ENCODE measurements at regions not wholly inside any gene's neighbourhood (a gene's known extent, or its start where the extent isn't known, plus 50 kb on each side); places are given as distances from the start of the nearest gene placed in this dataset.
"Not testable (repeated sequence)": the region's sequence is repeated elsewhere in the genome, so short reads cannot be mapped to it uniquely, and the experiment has no call there.

- TF ChIP-seq MAX (IDR thresholded peaks at IDR 0.05; ENCODE audit: low read depth, low read length): no peak
- no peak for TF ChIP-seq CTCF (IDR thresholded peaks at IDR 0.05; ENCODE audit: low read depth, low read length)
- no peak for TF ChIP-seq MYC (IDR thresholded peaks at IDR 0.05; ENCODE audit: low read depth, low read length)
- TF ChIP-seq POLR2A (IDR thresholded peaks at IDR 0.05; ENCODE audit: extremely low read depth, insufficient read length): no peak
- no peak overlapping the region for H3K4me3 ChIP-seq (ENCODE audit: low read depth, low read length)
- DNase-seq (ENCODE audit: low read depth): no peak
These were observed 81.5 kb upstream of the CLDN5 start for GRCh38 chr22:19605508-19606331.

GRCh38 chr22:19606332-19607191 lies 82.4 kb upstream of the CLDN5 start:
- TF ChIP-seq POLR2A (IDR thresholded peaks at IDR 0.05; ENCODE audit: extremely low read depth, insufficient read length) (no peak), CTCF (IDR thresholded peaks at IDR 0.05; ENCODE audit: low read depth, low read length) (no peak), MAX (IDR thresholded peaks at IDR 0.05; ENCODE audit: low read depth, low read length) (no peak), MYC (IDR thresholded peaks at IDR 0.05; ENCODE audit: low read depth, low read length) (no peak)
- DNase-seq (ENCODE audit: low read depth): no peak
- H3K4me3 ChIP-seq (ENCODE audit: low read depth, low read length): no peak overlapping the region

- DNase-seq (ENCODE audit: low read depth): no peak
- H3K4me3 ChIP-seq (ENCODE audit: low read depth, low read length): no peak overlapping the region
- TF ChIP-seq CTCF (IDR thresholded peaks at IDR 0.05; ENCODE audit: low read depth, low read length) (no peak), POLR2A (IDR thresholded peaks at IDR 0.05; ENCODE audit: extremely low read depth, insufficient read length) (no peak), MAX (IDR thresholded peaks at IDR 0.05; ENCODE audit: low read depth, low read length) (no peak), MYC (IDR thresholded peaks at IDR 0.05; ENCODE audit: low read depth, low read length) (no peak)
These were observed 83.2 kb upstream of the CLDN5 start for GRCh38 chr22:19607192-19608002.

GRCh38 chr22:19608003-19608690 lies 83.9 kb upstream of the CLDN5 start:
- TF ChIP-seq POLR2A (IDR thresholded peaks at IDR 0.05; ENCODE audit: extremely low read depth, insufficient read length) (no peak), MYC (IDR thresholded peaks at IDR 0.05; ENCODE audit: low read depth, low read length) (no peak), MAX (IDR thresholded peaks at IDR 0.05; ENCODE audit: low read depth, low read length) (no peak), CTCF (IDR thresholded peaks at IDR 0.05; ENCODE audit: low read depth, low read length) (no peak)
- no peak overlapping the region for H3K4me3 ChIP-seq (ENCODE audit: low read depth, low read length)
- DNase-seq (ENCODE audit: low read depth): no peak

GRCh38 chr22:19609753-19610152 lies 85.5 kb upstream of the CLDN5 start:
- H3K4me3 ChIP-seq (ENCODE audit: low read depth, low read length): not testable (repeated sequence)
- peak; percentile 39 for DNase-seq (ENCODE audit: low read depth)

All from NB4 (cell line).